WTC11 (cell line): ENCODE measurements at regions not wholly inside any gene's neighbourhood (a gene's known extent, or its start where the extent isn't known, plus 50 kb on each side); places are given as distances from the start of the nearest gene placed in this dataset.
A peak's percentile ranks its signal among the peaks of the same experiment; 100 is the strongest.

ENCODE experiments used
- ATAC-seq: fragments of 200-7000 bp; cut with Tn5 transposase; 2 replicates; pipeline ENCODE4 v1.10.0; 2021; ENCODE audit warnings: mild to moderate bottlenecking, moderate library complexity
- CTCF ChIA-PET: fragments of 300-600 bp; sonication (Branson Sonifier 250); formaldehyde crosslinking; loops from one replicate; lab custom pipeline; 2021; ENCODE audit warnings: antibody characterized with exemption; lab: Charles Lee
- POLR2A ChIA-PET: fragments of 350-600 bp; sonication (Branson Sonifier 250); formaldehyde crosslinking; loops from one replicate; lab custom pipeline; 2021; ENCODE audit warnings: antibody characterized with exemption; lab: Charles Lee
- DNase-seq: peaks from one replicate; pipeline ENCODE4 v3.0.0; 2021; ENCODE audit warnings: low spot score
- H3K27ac Mint-ChIP-seq: 2 replicates; pipeline ENCODE4 v1.8.0; 2021; ENCODE audit warnings: mixed read lengths
- H3K27me3 Mint-ChIP-seq: 2 replicates; pipeline ENCODE4 v1.8.0; 2021; ENCODE audit warnings: low read depth, mild to moderate bottlenecking, moderate library complexity, mixed read lengths
- H3K36me3 Mint-ChIP-seq: 2 replicates; pipeline ENCODE4 v1.8.0; 2021; ENCODE audit warnings: mixed read lengths
- H3K4me1 Mint-ChIP-seq: 2 replicates; pipeline ENCODE4 v1.8.0; 2022; ENCODE audit warnings: mixed read lengths
- H3K4me3 Mint-ChIP-seq: 2 replicates; pipeline ENCODE4 v1.8.0; 2021; ENCODE audit warnings: mild to moderate bottlenecking, moderate library complexity, mixed read lengths
- H3K9me3 Mint-ChIP-seq: 2 replicates; pipeline ENCODE4 v1.8.0; 2021; ENCODE audit warnings: mixed read lengths
- AFF4 ChIP-seq: sonication (generic); formaldehyde crosslinking; IDR thresholded peaks from 2 replicates; pipeline ENCODE4 v1.8.1; 2023; ENCODE audit warnings: mild to moderate bottlenecking, missing genetic modification reagents, borderline replicate concordance
- ETV6 ChIP-seq: sonication (generic); formaldehyde crosslinking; IDR thresholded peaks from 2 replicates; pipeline ENCODE4 v1.8.1; 2022; ENCODE audit warnings: mild to moderate bottlenecking, missing genetic modification reagents
- FOXJ3 ChIP-seq: sonication (generic); formaldehyde crosslinking; IDR thresholded peaks from 2 replicates; pipeline ENCODE4 v1.9.0; 2021; ENCODE audit warnings: missing genetic modification reagents, mild to moderate bottlenecking, borderline replicate concordance
- HMGA2 ChIP-seq: fragments of 250-450 bp; sonication (Bioruptor Pico); IDR thresholded peaks from 2 replicates; pipeline ENCODE4 v1.4.0; 2021; ENCODE audit warnings: mild to moderate bottlenecking, moderate library complexity
- JAZF1 ChIP-seq: fragments of 250-450 bp; sonication (Bioruptor Pico); IDR thresholded peaks from 2 replicates; pipeline ENCODE4 v1.9.0; 2021; ENCODE audit warnings: moderate library complexity, mild to moderate bottlenecking, inconsistent platforms
- JUN ChIP-seq: sonication (generic); formaldehyde crosslinking; IDR thresholded peaks from 2 replicates; pipeline ENCODE4 v1.8.0; 2023; ENCODE audit warnings: mild to moderate bottlenecking, missing genetic modification reagents
- NFYB ChIP-seq: sonication (generic); formaldehyde crosslinking; conservative IDR thresholded peaks from 2 replicates; pipeline ENCODE4 v1.8.0; 2022; ENCODE audit warnings: low read depth, missing genetic modification reagents
- OVOL2 ChIP-seq: fragments of 250-450 bp; sonication (Bioruptor Pico); IDR thresholded peaks from 2 replicates; pipeline ENCODE4 v1.9.0; 2021; ENCODE audit warnings: mild to moderate bottlenecking, borderline replicate concordance
- PRRX2 ChIP-seq: fragments of 250-450 bp; sonication (Bioruptor Pico); IDR thresholded peaks from 2 replicates; pipeline ENCODE4 v1.8.0; 2021; ENCODE audit warnings: mild to moderate bottlenecking
- RELA ChIP-seq: sonication (generic); formaldehyde crosslinking; IDR thresholded peaks from 2 replicates; pipeline ENCODE4 v1.8.1; 2022; ENCODE audit warnings: missing genetic modification reagents, mild to moderate bottlenecking, borderline replicate concordance
- TCF7 ChIP-seq: sonication (generic); formaldehyde crosslinking; IDR thresholded peaks from 2 replicates; pipeline ENCODE4 v1.8.0; 2022; ENCODE audit warnings: mild to moderate bottlenecking, low read depth, missing genetic modification reagents, moderate library complexity
- USF1 ChIP-seq: sonication (generic); formaldehyde crosslinking; IDR thresholded peaks from 2 replicates; pipeline ENCODE4 v1.8.0; 2022; ENCODE audit warnings: mild to moderate bottlenecking, missing genetic modification reagents
- ZNF121 ChIP-seq: sonication (generic); formaldehyde crosslinking; IDR thresholded peaks from 2 replicates; pipeline ENCODE4 v1.8.0; 2023; ENCODE audit warnings: missing genetic modification reagents
- ZNF281 ChIP-seq: sonication (generic); formaldehyde crosslinking; IDR thresholded peaks from 2 replicates; pipeline ENCODE4 v1.8.0; 2023; ENCODE audit warnings: mild to moderate bottlenecking, missing genetic modification reagents
- ZNF512 ChIP-seq: sonication (generic); formaldehyde crosslinking; IDR thresholded peaks from 2 replicates; pipeline ENCODE4 v1.8.1; 2022; ENCODE audit warnings: missing genetic modification reagents, borderline replicate concordance
- ZNF532 ChIP-seq: fragments of 250-450 bp; sonication (Bioruptor Pico); IDR thresholded peaks from 2 replicates; pipeline ENCODE4 v1.9.0; 2021; ENCODE audit warnings: mild to moderate bottlenecking, borderline replicate concordance
- ZSCAN18 ChIP-seq: fragments of 250-450 bp; sonication (Bioruptor Pico); IDR thresholded peaks from 2 replicates; pipeline ENCODE4 v2.1.2; 2022; ENCODE audit warnings: mild to moderate bottlenecking, moderate library complexity

GRCh38 chr6:168828800-168829199 lies 387.8 kb downstream of the SMOC2 start (continued):
- no peak for TF ChIP-seq FOXJ3 (CRISPR knock-in tag)

GRCh38 chr6:168828035-168828434 lies 387.1 kb downstream of the SMOC2 start:
- TF ChIP-seq NFYB (no peak), PRRX2 (CRISPR knock-in tag) (no peak), ETV6 (CRISPR knock-in tag) (no peak), ZNF281 (no peak), ZNF532 (CRISPR knock-in tag) (no peak), TCF7 (CRISPR knock-in tag) (no peak), ZNF121 (CRISPR knock-in tag) (no peak), JUN (CRISPR knock-in tag) (no peak), ZNF512 (CRISPR knock-in tag) (no peak), FOXJ3 (CRISPR knock-in tag) (no peak), RELA (no peak), JAZF1 (CRISPR knock-in tag) (no peak), USF1 (CRISPR knock-in tag) (no peak), HMGA2 (no peak), OVOL2 (CRISPR knock-in tag) (no peak), AFF4 (CRISPR knock-in tag) (no peak), ZSCAN18 (no peak)
- ATAC-seq (no peak), DNase-seq (no peak)
- peaks cover 12% of the 10 kb centered on the region; the same call in 1 of the 2 replicates for H3K9me3 Mint-ChIP-seq
- H3K4me3 Mint-ChIP-seq, result no peak overlapping the region
- CTCF ChIA-PET, result no interaction called here
- no peaks in the 10 kb centered on the region for H3K36me3 Mint-ChIP-seq
- peak overlapping the region; percentile 25; the same call in 1 of the 2 replicates for H3K27ac Mint-ChIP-seq
- H3K27me3 Mint-ChIP-seq, result no peaks in the 10 kb centered on the region
- POLR2A ChIA-PET, result no interaction called here
- H3K4me1 Mint-ChIP-seq, result peaks cover 33% of the 10 kb centered on the region
